CD14-positive monocyte (primary cell): ENCODE measurements at regions not wholly inside any gene's neighbourhood (a gene's known extent, or its start where the extent isn't known, plus 50 kb on each side); places are given as distances from the start of the nearest gene placed in this dataset.

Source experiments
- DNase-seq, 3 donors: peaks; one replicate each; pipeline ENCODE4 v3.0.0-alpha.2; 2011 to 2022
- H2AFZ ChIP-seq: 2 replicates; pipeline ENCODE4 v1.6.0; 2012; ENCODE audit warnings: mild to moderate bottlenecking, low read depth, low read length, inconsistent platforms; ENCODE audit not compliant: insufficient read depth, poor library complexity, severe bottlenecking
- H3K27ac ChIP-seq, 2 donors: 1 replicate in 1 of 2; 2 replicates in 1 of 2; pipeline ENCODE4 v1.5.1; 2012 to 2013; ENCODE audit warnings: low read length in 2 of 2, control low read depth in 1 of 2, inconsistent platforms in 1 of 2, low read depth in 1 of 2, mild to moderate bottlenecking in 1 of 2
- H3K27me3 ChIP-seq, 2 donors: one replicate each; pipeline versions ENCODE4 v1.6.0 to v1.6.1; 2011 to 2013; ENCODE audit warnings: low read length in 2 of 2; ENCODE audit not compliant: control insufficient read depth in 2 of 2, insufficient read depth in 2 of 2
- H3K36me3 ChIP-seq, 2 donors: replicated peaks in 1 of 2; 1 replicate in 1 of 2; 2 replicates in 1 of 2; pipeline versions ENCODE4 v1.5.1 to v1.6.1; 2012 to 2013; ENCODE audit warnings: low read length in 2 of 2, control low read depth in 1 of 2, inconsistent platforms in 1 of 2, mild to moderate bottlenecking in 1 of 2; ENCODE audit not compliant: insufficient read depth in 2 of 2, control insufficient read depth in 1 of 2
- H3K4me1 ChIP-seq, 2 donors: 1 replicate in 1 of 2; 2 replicates in 1 of 2; pipeline versions ENCODE4 v1.5.1 to v1.6.1; 2012 to 2013; ENCODE audit warnings: low read length in 2 of 2, control low read depth in 1 of 2, inconsistent platforms in 1 of 2, mild to moderate bottlenecking in 1 of 2, moderate library complexity in 1 of 2; ENCODE audit not compliant: insufficient read depth in 2 of 2, control insufficient read depth in 1 of 2
- H3K4me2 ChIP-seq: replicated peaks from 2 replicates; pipeline ENCODE3; 2012; ENCODE audit warnings: low read length, moderate library complexity, mild to moderate bottlenecking; ENCODE audit not compliant: poor library complexity, severe bottlenecking; ENCODE audit errors: extremely low read depth
- H3K4me3 ChIP-seq, 3 experiments: fragments of 200-600 bp in 1 of 3; sonication (generic) in 1 of 3; replicated peaks in 1 of 3; 1 replicate in 2 of 3; 2 replicates in 1 of 3; pipeline ENCODE4 v1.5.1; 2011 to 2013; ENCODE audit warnings: low read length in 3 of 3, mild to moderate bottlenecking in 3 of 3, control low read depth in 2 of 3, low read depth in 2 of 3, inconsistent platforms in 1 of 3, moderate library complexity in 1 of 3
- H3K79me2 ChIP-seq: 2 replicates; pipeline ENCODE4 v1.6.0; 2012; ENCODE audit warnings: mild to moderate bottlenecking, control low read depth, inconsistent platforms, low read length, moderate library complexity; ENCODE audit not compliant: insufficient read depth
- H3K9ac ChIP-seq: 2 replicates; pipeline ENCODE4 v1.6.0; 2017; ENCODE audit warnings: low read length, mild to moderate bottlenecking; ENCODE audit not compliant: insufficient read depth, poor library complexity, severe bottlenecking
- H3K9me3 ChIP-seq, 2 donors: replicated peaks in 1 of 2; 1 replicate in 1 of 2; 2 replicates in 1 of 2; pipeline versions ENCODE4 v1.5.1 to v1.6.1; 2012 to 2013; ENCODE audit warnings: low read length in 2 of 2, control low read depth in 1 of 2; ENCODE audit not compliant: control insufficient read depth in 1 of 2, insufficient read depth in 1 of 2
- H4K20me1 ChIP-seq: 2 replicates; pipeline ENCODE4 v1.6.0; 2012; ENCODE audit warnings: mild to moderate bottlenecking, low read length, control low read depth, moderate library complexity; ENCODE audit not compliant: insufficient read depth
- H3K27ac Mint-ChIP-seq, 7 donors: one replicate each; pipeline ENCODE4 v1.8.0; 2020; ENCODE audit warnings: mild to moderate bottlenecking in 7 of 7, mixed read lengths in 7 of 7, moderate library complexity in 6 of 7, inconsistent platforms in 2 of 7
- H3K27me3 Mint-ChIP-seq, 3 donors: one replicate each; pipeline ENCODE4 v1.8.0; 2021 to 2022; ENCODE audit warnings: low read depth in 3 of 3, mild to moderate bottlenecking in 3 of 3, mixed read lengths in 3 of 3, moderate library complexity in 3 of 3, inconsistent platforms in 1 of 3
- H3K36me3 Mint-ChIP-seq, 2 donors: one replicate each; pipeline ENCODE4 v1.8.0; 2020; ENCODE audit warnings: mixed read lengths in 2 of 2, inconsistent platforms in 1 of 2, mild to moderate bottlenecking in 1 of 2
- H3K4me1 Mint-ChIP-seq: one replicate; pipeline ENCODE4 v1.8.0; 2020; ENCODE audit warnings: mild to moderate bottlenecking, mixed read lengths
- H3K4me3 Mint-ChIP-seq, 2 donors: one replicate each; pipeline ENCODE4 v1.8.0; 2020; ENCODE audit warnings: mild to moderate bottlenecking in 2 of 2, mixed read lengths in 2 of 2, moderate library complexity in 1 of 2
- H3K9me3 Mint-ChIP-seq, 7 donors: one replicate each; pipeline ENCODE4 v1.8.0; 2020 to 2022; ENCODE audit warnings: mixed read lengths in 7 of 7, mild to moderate bottlenecking in 6 of 7, moderate library complexity in 6 of 7, inconsistent platforms in 2 of 7
- WGBS: methylation state at CpG from one replicate; pipeline ENCODE4 v1.1.5; 2013; ENCODE audit warnings: missing lambda C conversion rate; ENCODE audit not compliant: insufficient coverage; 5-methylcytosine and 5-hydroxymethylcytosine counted together
- intact Hi-C, 2 donors: fragments of 100-400 bp; cut with micrococcal nuclease; formaldehyde crosslinking; loops; one replicate each; pipeline versions ENCODE4 v1.15.0 to v1.15.1; 2023
- TF ChIP-seq, protein P1 (sequence below): fragments of 200-600 bp; IDR thresholded peaks from one replicate; pipeline ENCODE4 v1.8.0; 2022; ENCODE audit warnings: antibody characterized with exemption, mild to moderate bottlenecking

GRCh38 chr1:2908081-2908480, 106.6 kb upstream of the TTC34 start:
- no peak overlapping the region for H3K27ac ChIP-seq
- TF ChIP-seq, protein P1, sequence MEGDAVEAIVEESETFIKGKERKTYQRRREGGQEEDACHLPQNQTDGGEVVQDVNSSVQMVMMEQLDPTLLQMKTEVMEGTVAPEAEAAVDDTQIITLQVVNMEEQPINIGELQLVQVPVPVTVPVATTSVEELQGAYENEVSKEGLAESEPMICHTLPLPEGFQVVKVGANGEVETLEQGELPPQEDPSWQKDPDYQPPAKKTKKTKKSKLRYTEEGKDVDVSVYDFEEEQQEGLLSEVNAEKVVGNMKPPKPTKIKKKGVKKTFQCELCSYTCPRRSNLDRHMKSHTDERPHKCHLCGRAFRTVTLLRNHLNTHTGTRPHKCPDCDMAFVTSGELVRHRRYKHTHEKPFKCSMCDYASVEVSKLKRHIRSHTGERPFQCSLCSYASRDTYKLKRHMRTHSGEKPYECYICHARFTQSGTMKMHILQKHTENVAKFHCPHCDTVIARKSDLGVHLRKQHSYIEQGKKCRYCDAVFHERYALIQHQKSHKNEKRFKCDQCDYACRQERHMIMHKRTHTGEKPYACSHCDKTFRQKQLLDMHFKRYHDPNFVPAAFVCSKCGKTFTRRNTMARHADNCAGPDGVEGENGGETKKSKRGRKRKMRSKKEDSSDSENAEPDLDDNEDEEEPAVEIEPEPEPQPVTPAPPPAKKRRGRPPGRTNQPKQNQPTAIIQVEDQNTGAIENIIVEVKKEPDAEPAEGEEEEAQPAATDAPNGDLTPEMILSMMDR: no peak
- Mint-ChIP-seq H3K9me3 (no peaks in the 10 kb centered on the region), H3K4me1 (no peaks in the 10 kb centered on the region), H3K27ac (no peak overlapping the region), H3K27me3 (peaks cover 0 to 3% (median 1%) of the 10 kb centered on the region in 3 donors), H3K36me3 (no peaks in the 10 kb centered on the region), H3K4me3 (no peak overlapping the region)
- intact Hi-C loops: no loop called here
- H2AFZ ChIP-seq: no peak overlapping the region
- H3K9me3 ChIP-seq: no peaks in the 10 kb centered on the region
- no peak overlapping the region for H3K4me2 ChIP-seq
- H3K36me3 ChIP-seq: no peaks in the 10 kb centered on the region
- no peaks in the 10 kb centered on the region for H3K27me3 ChIP-seq
- H3K4me1 ChIP-seq: no peaks in the 10 kb centered on the region
- 94% methylated on average over 16 of the region's 16 CpGs for WGBS
- no peaks in the 10 kb centered on the region for H4K20me1 ChIP-seq
- no peak for DNase-seq
- no peaks in the 10 kb centered on the region for H3K79me2 ChIP-seq
- H3K4me3 ChIP-seq: no peak overlapping the region
- H3K9ac ChIP-seq: no peak overlapping the region

DNA sequence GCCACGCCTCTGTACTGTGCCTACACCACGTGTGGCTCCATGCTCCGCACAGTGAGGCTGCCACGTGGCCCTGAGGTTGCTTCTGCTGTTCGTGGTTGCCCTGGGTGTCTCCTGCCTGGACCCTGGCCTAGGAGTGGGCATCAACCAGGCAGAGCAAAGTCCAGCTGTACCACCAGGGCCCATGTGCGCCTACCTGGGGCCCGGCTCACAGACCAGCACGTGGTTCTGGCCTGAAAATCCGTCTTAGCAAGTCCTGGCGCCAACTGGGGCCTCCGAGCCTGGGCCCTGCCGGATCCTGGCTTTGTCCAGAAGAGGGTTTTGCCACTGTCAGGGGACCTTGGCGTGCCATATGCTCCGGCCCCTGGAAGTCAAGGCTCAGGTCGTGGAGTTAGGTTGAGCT, 107.1 kb upstream of the TTC34 start:
- 87% methylated on average over 14 of the region's 15 CpGs for WGBS
- no peak overlapping the region for H3K27ac ChIP-seq
- H3K9me3 ChIP-seq: no peaks in the 10 kb centered on the region
- H3K4me2 ChIP-seq: no peak overlapping the region
- no peak overlapping the region for H3K4me3 ChIP-seq
- H3K4me1 ChIP-seq: no peaks in the 10 kb centered on the region
- H3K36me3 Mint-ChIP-seq: no peaks in the 10 kb centered on the region
- H3K9me3 Mint-ChIP-seq: no peaks in the 10 kb centered on the region
- no peak overlapping the region for H2AFZ ChIP-seq
- H4K20me1 ChIP-seq: no peaks in the 10 kb centered on the region
- TF ChIP-seq, protein P1: no peak
- H3K36me3 ChIP-seq: no peaks in the 10 kb centered on the region
- no peak overlapping the region for H3K9ac ChIP-seq
- intact Hi-C loops: no loop called here
- no peaks in the 10 kb centered on the region for H3K79me2 ChIP-seq
- no peak for DNase-seq
- H3K27me3 Mint-ChIP-seq: peaks cover 1 to 3% (median 3%) of the 10 kb centered on the region in 3 donors
- H3K27ac Mint-ChIP-seq: no peak overlapping the region
- H3K4me1 Mint-ChIP-seq: no peaks in the 10 kb centered on the region
- no peaks in the 10 kb centered on the region for H3K27me3 ChIP-seq
- H3K4me3 Mint-ChIP-seq: no peak overlapping the region
